ENCODE measurements at regions not wholly inside any gene's neighbourhood (a gene's known extent, or its start where the extent isn't known, plus 50 kb on each side); places are given as distances from the start of the nearest gene placed in this dataset.
"Not testable (repeated sequence)": the region's sequence is repeated elsewhere in the genome, so short reads cannot be mapped to it uniquely, and the experiment has no call there.

GRCh38 chr7:130789436-130789835 is 55.4 kb upstream of the KLF14 start:
- DNase-seq = peak; percentile 4

GRCh38 chr7:130791746-130792145 is 57.7 kb upstream of the KLF14 start:
- no peak for DNase-seq

- DNase-seq = no peak
Observed at GRCh38 chr7:130793855-130794618, 60.0 kb upstream of the KLF14 start.

- no peak for DNase-seq
Observed at GRCh38 chr7:130794619-130794922, 60.6 kb upstream of the KLF14 start.

GRCh38 chr7:130796425-130796824 is 62.4 kb upstream of the KLF14 start:
- not testable (repeated sequence) for DNase-seq

- no peak for DNase-seq
Observed at GRCh38 chr7:130803127-130803526, 69.1 kb upstream of the KLF14 start.

GRCh38 chr7:130804220-130804619 is 70.2 kb upstream of the KLF14 start:
- DNase-seq = no peak

- not testable (repeated sequence) for DNase-seq
Observed at GRCh38 chr7:130812819-130813218, 78.8 kb upstream of the KLF14 start.

- peak; percentile 47 for DNase-seq
Observed at GRCh38 chr7:130814778-130815335, 80.8 kb upstream of the KLF14 start.

- DNase-seq = no peak
Observed at GRCh38 chr7:130818056-130818455, 84.0 kb upstream of the KLF14 start.

- no peak for DNase-seq
Observed at GRCh38 chr7:130821864-130822263, 87.9 kb upstream of the KLF14 start.

GRCh38 chr7:130822642-130823041 is 88.6 kb upstream of the KLF14 start:
- DNase-seq = no peak

GRCh38 chr7:130823060-130823459 is 89.1 kb upstream of the KLF14 start:
- no peak for DNase-seq

GRCh38 chr7:130825819-130826218 is 91.8 kb upstream of the KLF14 start:
- no peak for DNase-seq

GRCh38 chr7:130829415-130829814 is 95.4 kb upstream of the KLF14 start:
- DNase-seq = no peak

- no peak for DNase-seq
Observed at GRCh38 chr7:130831322-130831721, 97.3 kb upstream of the KLF14 start.

- peak; percentile 68 for DNase-seq
Observed at GRCh38 chr7:130831817-130832481, 97.9 kb upstream of the KLF14 start.

GRCh38 chr7:130838738-130839137 is 104.7 kb upstream of the KLF14 start:
- no peak for DNase-seq

GRCh38 chr7:130840599-130840998 is 106.6 kb upstream of the KLF14 start:
- no peak for DNase-seq

- DNase-seq = peak; percentile 42
Observed at GRCh38 chr7:130841416-130841815, 107.4 kb upstream of the KLF14 start.

GRCh38 chr7:130843703-130844102 is 109.7 kb upstream of the KLF14 start:
- DNase-seq = no peak

- no peak for DNase-seq
Observed at GRCh38 chr7:130844811-130845580, 111.0 kb upstream of the KLF14 start.

- no peak for DNase-seq
Observed at GRCh38 chr7:130845581-130846085, 111.6 kb upstream of the KLF14 start.

Measured in hematopoietic multipotent progenitor cell treated with erythropoietin and hydrocortisone succinate and interleukin-3 and kit ligand, for 4 days (in vitro differentiated cells).